Activated naive CD8-positive, alpha-beta T cell treated with anti-CD3 and anti-CD28 coated beads for 36 hours (primary cell): ENCODE measurements at regions not wholly inside any gene's neighbourhood (a gene's known extent, or its start where the extent isn't known, plus 50 kb on each side); places are given as distances from the start of the nearest gene placed in this dataset.

Source experiments
- DNase-seq: peaks from one replicate; pipeline ENCODE4 v3.0.0; 2021
- H3K27ac Mint-ChIP-seq: one replicate; pipeline ENCODE4 v1.8.0; 2022; ENCODE audit warnings: mild to moderate bottlenecking, moderate library complexity, mixed read lengths
- H3K27me3 Mint-ChIP-seq: one replicate; pipeline ENCODE4 v1.8.0; 2022; ENCODE audit warnings: mild to moderate bottlenecking, mixed read lengths
- H3K36me3 Mint-ChIP-seq: one replicate; pipeline ENCODE4 v1.8.0; 2021; ENCODE audit warnings: mild to moderate bottlenecking, mixed read lengths
- H3K4me1 Mint-ChIP-seq: one replicate; pipeline ENCODE4 v1.8.0; 2021; ENCODE audit warnings: mixed read lengths
- H3K4me3 Mint-ChIP-seq: one replicate; pipeline ENCODE4 v1.8.0; 2022; ENCODE audit warnings: mild to moderate bottlenecking, moderate library complexity, mixed read lengths
- H3K9me3 Mint-ChIP-seq: one replicate; pipeline ENCODE4 v1.8.0; 2022; ENCODE audit warnings: mixed read lengths

- DNase-seq, result no peak
- Mint-ChIP-seq H3K4me3 (no peak overlapping the region), H3K27me3 (peaks cover 3% of the 10 kb centered on the region), H3K4me1 (no peaks in the 10 kb centered on the region), H3K36me3 (no peaks in the 10 kb centered on the region), H3K9me3 (no peaks in the 10 kb centered on the region), H3K27ac (no peak overlapping the region)
Measured at GRCh38 chr2:58845011-58845410, 603.9 kb upstream of the FANCL start.

- no peak for DNase-seq
- no peaks in the 10 kb centered on the region for H3K4me1 Mint-ChIP-seq
- H3K27ac Mint-ChIP-seq, result no peak overlapping the region
- H3K4me3 Mint-ChIP-seq, result no peak overlapping the region
- peaks cover 3% of the 10 kb centered on the region for H3K27me3 Mint-ChIP-seq
- H3K36me3 Mint-ChIP-seq, result no peaks in the 10 kb centered on the region
- no peaks in the 10 kb centered on the region for H3K9me3 Mint-ChIP-seq
Measured at GRCh38 chr2:58842501-58843155, 601.5 kb upstream of the FANCL start.

GRCh38 chr2:58834404-58834803 is 593.3 kb upstream of the FANCL start:
- no peaks in the 10 kb centered on the region for H3K36me3 Mint-ChIP-seq
- H3K4me1 Mint-ChIP-seq, result no peaks in the 10 kb centered on the region
- peaks cover 7% of the 10 kb centered on the region for H3K27me3 Mint-ChIP-seq
- H3K27ac Mint-ChIP-seq, result no peak overlapping the region
- DNase-seq, result peak; percentile 0
- H3K4me3 Mint-ChIP-seq, result no peak overlapping the region
- H3K9me3 Mint-ChIP-seq, result peaks cover 6% of the 10 kb centered on the region

- Mint-ChIP-seq H3K27ac (no peak overlapping the region), H3K4me1 (no peaks in the 10 kb centered on the region), H3K27me3 (no peaks in the 10 kb centered on the region), H3K9me3 (peaks cover 32% of the 10 kb centered on the region), H3K4me3 (no peak overlapping the region), H3K36me3 (no peaks in the 10 kb centered on the region)
- no peak for DNase-seq
Measured at GRCh38 chr2:58826795-58827194, 585.7 kb upstream of the FANCL start.

GRCh38 chr2:58812771-58813344 is 571.7 kb upstream of the FANCL start:
- H3K27me3 Mint-ChIP-seq, result no peaks in the 10 kb centered on the region
- H3K4me3 Mint-ChIP-seq, result no peak overlapping the region
- no peaks in the 10 kb centered on the region for H3K36me3 Mint-ChIP-seq
- no peaks in the 10 kb centered on the region for H3K4me1 Mint-ChIP-seq
- no peak overlapping the region for H3K27ac Mint-ChIP-seq
- H3K9me3 Mint-ChIP-seq, result no peaks in the 10 kb centered on the region
- no peak for DNase-seq

GRCh38 chr2:58805126-58805525 is 564.0 kb upstream of the FANCL start:
- Mint-ChIP-seq H3K27ac (no peak overlapping the region), H3K27me3 (no peaks in the 10 kb centered on the region), H3K36me3 (no peaks in the 10 kb centered on the region), H3K4me3 (no peak overlapping the region), H3K9me3 (no peaks in the 10 kb centered on the region), H3K4me1 (peaks cover 3% of the 10 kb centered on the region)
- no peak for DNase-seq

- Mint-ChIP-seq H3K4me3 (no peak overlapping the region), H3K4me1 (peaks cover 3% of the 10 kb centered on the region), H3K36me3 (no peaks in the 10 kb centered on the region), H3K9me3 (no peaks in the 10 kb centered on the region), H3K27me3 (no peaks in the 10 kb centered on the region), H3K27ac (peak overlapping the region; percentile 7)
- no peak for DNase-seq
Measured at GRCh38 chr2:58803192-58803591, 562.1 kb upstream of the FANCL start.

- no peak overlapping the region for H3K4me3 Mint-ChIP-seq
- H3K27ac Mint-ChIP-seq, result no peak overlapping the region
- no peaks in the 10 kb centered on the region for H3K36me3 Mint-ChIP-seq
- peaks cover 3% of the 10 kb centered on the region for H3K4me1 Mint-ChIP-seq
- H3K27me3 Mint-ChIP-seq, result no peaks in the 10 kb centered on the region
- no peaks in the 10 kb centered on the region for H3K9me3 Mint-ChIP-seq
- DNase-seq, result no peak
Measured at GRCh38 chr2:58800881-58801280, 559.8 kb upstream of the FANCL start.

- Mint-ChIP-seq H3K27ac (no peak overlapping the region), H3K9me3 (no peaks in the 10 kb centered on the region), H3K4me3 (no peak overlapping the region), H3K4me1 (peaks cover 3% of the 10 kb centered on the region), H3K36me3 (no peaks in the 10 kb centered on the region), H3K27me3 (no peaks in the 10 kb centered on the region)
- DNase-seq, result no peak
Measured at GRCh38 chr2:58798676-58799208, 557.6 kb upstream of the FANCL start.

- Mint-ChIP-seq H3K27ac (no peak overlapping the region), H3K9me3 (no peaks in the 10 kb centered on the region)
- DNase-seq, result no peak
Measured at GRCh38 chr2:58796239-58796910, 555.2 kb upstream of the FANCL start.

GRCh38 chr2:58794916-58795315 is 553.8 kb upstream of the FANCL start:
- Mint-ChIP-seq H3K27ac (no peak overlapping the region), H3K27me3 (no peaks in the 10 kb centered on the region), H3K9me3 (no peaks in the 10 kb centered on the region), H3K4me1 (no peaks in the 10 kb centered on the region), H3K36me3 (no peaks in the 10 kb centered on the region), H3K4me3 (no peak overlapping the region)
- no peak for DNase-seq

More at GRCh38 chr2:58796239-58796910, 555.2 kb upstream of the FANCL start:
- no peaks in the 10 kb centered on the region for H3K36me3 Mint-ChIP-seq
- H3K4me1 Mint-ChIP-seq, result no peaks in the 10 kb centered on the region
- no peak overlapping the region for H3K4me3 Mint-ChIP-seq
- H3K27me3 Mint-ChIP-seq, result no peaks in the 10 kb centered on the region

GRCh38 chr2:58794103-58794502 is 553.0 kb upstream of the FANCL start:
- no peaks in the 10 kb centered on the region for H3K27me3 Mint-ChIP-seq
- H3K4me3 Mint-ChIP-seq, result no peak overlapping the region
- DNase-seq, result no peak
- H3K9me3 Mint-ChIP-seq, result no peaks in the 10 kb centered on the region
- no peaks in the 10 kb centered on the region for H3K4me1 Mint-ChIP-seq
- H3K36me3 Mint-ChIP-seq, result no peaks in the 10 kb centered on the region
- H3K27ac Mint-ChIP-seq, result no peak overlapping the region

- no peak overlapping the region for H3K4me3 Mint-ChIP-seq
- H3K4me1 Mint-ChIP-seq, result no peaks in the 10 kb centered on the region
- no peaks in the 10 kb centered on the region for H3K9me3 Mint-ChIP-seq
- H3K27me3 Mint-ChIP-seq, result peaks cover 10% of the 10 kb centered on the region
- H3K36me3 Mint-ChIP-seq, result no peaks in the 10 kb centered on the region
- no peak for DNase-seq
- no peak overlapping the region for H3K27ac Mint-ChIP-seq
Measured at GRCh38 chr2:58788402-58788801, 547.3 kb upstream of the FANCL start.

- H3K27ac Mint-ChIP-seq, result no peak overlapping the region
- H3K4me3 Mint-ChIP-seq, result no peak overlapping the region
- H3K36me3 Mint-ChIP-seq, result no peaks in the 10 kb centered on the region
- DNase-seq, result no peak
- H3K27me3 Mint-ChIP-seq, result peaks cover 34% of the 10 kb centered on the region
- H3K4me1 Mint-ChIP-seq, result no peaks in the 10 kb centered on the region
- H3K9me3 Mint-ChIP-seq, result no peaks in the 10 kb centered on the region
Measured at GRCh38 chr2:58770846-58771245, 529.7 kb upstream of the FANCL start.

GRCh38 chr2:58769864-58770234 is 528.7 kb upstream of the FANCL start:
- Mint-ChIP-seq H3K27me3 (peaks cover 27% of the 10 kb centered on the region), H3K9me3 (no peaks in the 10 kb centered on the region), H3K4me1 (no peaks in the 10 kb centered on the region), H3K4me3 (no peak overlapping the region), H3K36me3 (no peaks in the 10 kb centered on the region), H3K27ac (no peak overlapping the region)
- no peak for DNase-seq
